Stomach (tissue), 4 donors: ENCODE measurements at regions not wholly inside any gene's neighbourhood (a gene's known extent, or its start where the extent isn't known, plus 50 kb on each side); places are given as distances from the start of the nearest gene placed in this dataset.

ENCODE experiments used
- EP300 ChIP-seq: sonication (generic); formaldehyde crosslinking; IDR thresholded peaks from one replicate; pipeline ENCODE4 v1.6.1; 2017; ENCODE audit warnings: antibody characterized with exemption
- TF ChIP-seq, protein P1 (sequence below), 7 experiments: fragments of 450-650 bp in 4 of 7; fragments of 200-600 bp in 3 of 7; sonication (generic) in 3 of 7; IDR thresholded peaks; one replicate each; pipeline ENCODE4 v1.5.1; 2016 to 2019; ENCODE audit warnings: antibody characterized with exemption in 7 of 7, control low read depth in 2 of 7, mild to moderate bottlenecking in 1 of 7

GRCh38 chr3:4898454-4899313 is 80.6 kb upstream of the BHLHE40 start:
- TF ChIP-seq, protein P1, sequence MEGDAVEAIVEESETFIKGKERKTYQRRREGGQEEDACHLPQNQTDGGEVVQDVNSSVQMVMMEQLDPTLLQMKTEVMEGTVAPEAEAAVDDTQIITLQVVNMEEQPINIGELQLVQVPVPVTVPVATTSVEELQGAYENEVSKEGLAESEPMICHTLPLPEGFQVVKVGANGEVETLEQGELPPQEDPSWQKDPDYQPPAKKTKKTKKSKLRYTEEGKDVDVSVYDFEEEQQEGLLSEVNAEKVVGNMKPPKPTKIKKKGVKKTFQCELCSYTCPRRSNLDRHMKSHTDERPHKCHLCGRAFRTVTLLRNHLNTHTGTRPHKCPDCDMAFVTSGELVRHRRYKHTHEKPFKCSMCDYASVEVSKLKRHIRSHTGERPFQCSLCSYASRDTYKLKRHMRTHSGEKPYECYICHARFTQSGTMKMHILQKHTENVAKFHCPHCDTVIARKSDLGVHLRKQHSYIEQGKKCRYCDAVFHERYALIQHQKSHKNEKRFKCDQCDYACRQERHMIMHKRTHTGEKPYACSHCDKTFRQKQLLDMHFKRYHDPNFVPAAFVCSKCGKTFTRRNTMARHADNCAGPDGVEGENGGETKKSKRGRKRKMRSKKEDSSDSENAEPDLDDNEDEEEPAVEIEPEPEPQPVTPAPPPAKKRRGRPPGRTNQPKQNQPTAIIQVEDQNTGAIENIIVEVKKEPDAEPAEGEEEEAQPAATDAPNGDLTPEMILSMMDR (IDR thresholded peaks at IDR 0.05): no peak
- TF ChIP-seq EP300: no peak
